NCI-H1417 (cell line): ENCODE measurements at regions not wholly inside any gene's neighbourhood (a gene's known extent, or its start where the extent isn't known, plus 50 kb on each side); places are given as distances from the start of the nearest gene placed in this dataset.
"Not testable (repeated sequence)": the region's sequence is repeated elsewhere in the genome, so short reads cannot be mapped to it uniquely, and the experiment has no call there.

ENCODE experiments used
- DNase-seq, 3 experiments: peaks; one replicate each; lab custom pipeline; 2025; lab: John Stamatoyannopoulos, UW

GRCh38 chr5:24264547-24264946, 380.2 kb downstream of the CDH10 start:
- DNase-seq, result no peak

DNA sequence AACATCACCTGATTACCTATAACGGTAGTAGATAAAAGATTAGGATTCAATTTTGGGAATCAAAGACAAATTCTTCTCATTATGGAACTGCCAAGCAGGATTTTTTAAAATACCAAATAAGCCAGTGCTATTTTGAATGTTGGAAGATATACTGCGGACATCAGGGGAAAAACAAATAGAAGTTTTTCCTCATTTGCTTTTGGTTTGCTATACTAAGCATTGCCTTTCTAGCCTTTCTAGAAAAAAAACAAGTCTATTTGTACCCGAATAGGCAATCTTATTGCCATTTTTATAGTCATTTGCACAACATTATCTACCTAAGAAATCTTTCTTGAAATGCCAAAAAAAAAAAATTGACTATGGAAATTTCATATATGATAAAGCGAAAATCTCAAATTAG, 379.5 kb downstream of the CDH10 start:
- DNase-seq, result no peak

- DNase-seq, result no peak
Observed at GRCh38 chr5:24268482-24269056, 376.2 kb downstream of the CDH10 start.

DNA sequence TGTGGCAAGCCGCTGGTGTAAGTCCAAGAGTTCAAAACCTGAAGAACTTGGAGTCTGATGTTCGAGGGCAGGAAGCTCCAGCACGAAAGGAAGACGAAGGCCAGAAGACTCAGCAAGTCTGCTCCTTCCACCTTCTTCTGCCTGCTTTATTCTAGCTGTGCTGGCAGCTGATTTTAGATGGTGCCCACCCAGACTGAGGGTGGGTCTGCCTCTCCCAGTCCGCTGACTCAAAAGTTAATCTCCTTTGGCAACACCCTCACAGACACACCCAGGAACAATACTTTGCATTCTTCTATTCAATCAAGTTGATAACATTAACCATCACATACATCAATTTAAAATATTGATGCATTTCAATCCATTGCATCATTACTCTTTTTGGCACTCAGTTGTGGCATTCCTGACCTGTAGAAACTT, 373.1 kb downstream of the CDH10 start:
- not testable (repeated sequence) for DNase-seq

- no peak for DNase-seq
Observed at GRCh38 chr5:24272741-24273140, 372.0 kb downstream of the CDH10 start.

- no peak for DNase-seq
Observed at GRCh38 chr5:24280215-24280614, 364.6 kb downstream of the CDH10 start.

GRCh38 chr5:24281818-24282217, 363.0 kb downstream of the CDH10 start:
- no peak for DNase-seq

DNA sequence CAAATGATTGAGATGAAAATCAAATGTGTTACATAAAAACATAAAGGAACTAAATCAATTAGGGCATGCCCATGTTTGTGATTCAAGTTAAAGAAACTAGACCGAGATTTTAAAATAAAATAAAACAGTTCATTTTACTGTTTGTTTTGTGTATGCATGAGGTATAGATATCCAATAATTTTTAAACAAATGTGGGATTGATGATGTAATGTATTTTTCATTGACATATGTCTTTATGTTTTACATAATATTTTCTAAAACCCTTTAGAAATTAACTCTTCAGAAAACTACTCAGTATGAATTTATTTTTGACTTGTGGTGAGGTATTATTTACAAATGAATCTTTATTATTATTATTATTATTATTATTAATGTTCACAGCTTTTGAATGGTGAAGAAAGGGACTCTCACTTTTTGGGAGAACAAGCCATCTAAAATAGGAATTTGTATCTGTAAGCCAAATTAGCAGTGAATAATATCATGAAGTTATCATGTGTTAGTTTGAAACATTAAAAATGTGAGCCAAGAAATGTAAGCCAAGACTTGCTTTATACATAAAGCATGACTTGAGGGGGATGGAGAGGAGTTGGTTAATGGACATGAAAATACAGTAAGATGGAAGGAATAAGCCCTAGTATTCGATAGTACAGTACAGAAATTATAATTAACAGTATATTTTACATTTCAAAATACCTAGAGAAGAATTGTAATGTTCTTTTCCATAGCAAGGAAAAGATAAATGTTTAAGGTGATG, 355.0 kb downstream of the CDH10 start:
- DNase-seq, result no peak

DNA sequence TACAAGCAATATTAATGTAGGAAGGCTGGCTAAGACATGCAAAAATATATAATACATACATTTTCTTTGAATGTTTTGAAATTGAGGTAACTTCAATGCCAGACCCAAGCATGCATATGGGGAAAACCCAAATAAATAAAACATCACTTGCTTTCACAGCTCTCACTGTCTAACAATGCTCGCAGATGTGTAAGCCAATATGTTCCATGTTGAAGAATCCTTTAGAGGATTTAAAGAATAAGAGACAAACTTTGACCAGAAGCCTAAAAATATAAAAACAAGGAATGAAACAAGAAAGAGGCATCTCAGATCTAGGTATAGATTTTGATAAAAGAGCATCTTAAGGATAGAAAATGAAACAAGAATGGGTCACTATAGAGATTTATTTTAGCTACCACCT, 354.2 kb downstream of the CDH10 start:
- no peak for DNase-seq

DNA sequence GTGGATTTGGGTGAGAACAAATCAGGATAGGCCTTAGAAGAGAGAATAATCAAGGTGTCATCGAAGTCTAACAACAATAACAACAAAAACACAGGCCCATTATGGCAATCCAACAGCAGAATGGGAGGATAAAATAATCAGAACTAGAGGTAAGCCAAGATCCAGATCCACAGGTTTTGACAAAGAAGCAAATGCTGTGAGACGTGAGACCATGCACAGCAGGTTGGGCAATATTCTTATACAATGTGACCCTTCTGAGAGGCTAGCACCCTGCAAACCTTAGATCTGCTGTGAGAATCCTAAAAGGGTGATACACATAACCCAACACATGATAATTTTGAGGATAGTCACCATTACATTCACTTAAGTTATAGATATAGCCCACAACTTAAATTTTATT, 352.9 kb downstream of the CDH10 start:
- no peak for DNase-seq

GRCh38 chr5:24294333-24294732, 350.4 kb downstream of the CDH10 start:
- no peak for DNase-seq

DNA sequence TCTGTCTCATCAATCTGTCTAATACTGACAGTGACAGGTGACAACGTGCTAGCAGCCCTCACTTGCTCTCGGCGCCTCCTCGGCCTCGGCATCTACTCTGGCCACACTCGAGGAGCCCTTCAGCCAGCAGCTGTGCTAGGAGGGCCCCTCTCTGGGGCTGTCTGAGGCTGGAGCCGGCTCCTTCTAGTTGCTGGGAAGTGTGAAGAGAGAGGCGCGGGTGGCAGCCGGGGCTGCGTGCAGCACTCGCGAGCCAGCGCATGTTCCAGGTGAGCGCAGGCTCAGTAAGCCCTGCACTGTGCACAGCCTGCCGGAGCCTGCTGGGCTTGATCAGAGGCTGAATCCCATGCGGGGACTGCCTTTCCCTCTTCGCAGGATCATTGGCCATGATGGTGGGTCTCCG, 330.7 kb downstream of the CDH10 start:
- DNase-seq, result no peak

- no peak for DNase-seq
Observed at GRCh38 chr5:24320643-24321042, 324.1 kb downstream of the CDH10 start.

DNA sequence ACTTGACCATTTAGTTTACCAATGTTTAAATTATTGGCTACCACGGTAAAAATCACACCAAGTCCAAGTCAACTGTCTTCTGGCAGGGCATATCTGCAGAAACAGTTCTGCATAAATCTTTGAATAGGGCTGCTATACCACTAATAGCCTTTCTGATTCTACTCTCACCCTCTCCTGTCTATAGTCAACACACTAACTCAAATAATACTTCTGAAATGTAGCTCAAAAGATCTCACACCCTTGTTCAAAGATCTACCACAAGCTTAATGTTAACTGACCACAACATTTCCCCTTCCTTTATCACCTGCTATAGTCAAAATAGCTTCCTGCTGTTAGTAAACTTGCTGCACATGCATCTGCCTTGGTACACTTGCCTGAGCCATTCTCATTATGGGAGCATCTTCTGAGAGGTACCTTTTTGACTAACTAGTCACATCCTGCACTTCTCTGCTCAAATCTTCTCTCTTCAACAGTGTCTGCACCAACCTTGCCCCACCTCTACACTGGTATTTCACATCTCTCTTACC, 319.4 kb downstream of the CDH10 start:
- no peak for DNase-seq

DNA sequence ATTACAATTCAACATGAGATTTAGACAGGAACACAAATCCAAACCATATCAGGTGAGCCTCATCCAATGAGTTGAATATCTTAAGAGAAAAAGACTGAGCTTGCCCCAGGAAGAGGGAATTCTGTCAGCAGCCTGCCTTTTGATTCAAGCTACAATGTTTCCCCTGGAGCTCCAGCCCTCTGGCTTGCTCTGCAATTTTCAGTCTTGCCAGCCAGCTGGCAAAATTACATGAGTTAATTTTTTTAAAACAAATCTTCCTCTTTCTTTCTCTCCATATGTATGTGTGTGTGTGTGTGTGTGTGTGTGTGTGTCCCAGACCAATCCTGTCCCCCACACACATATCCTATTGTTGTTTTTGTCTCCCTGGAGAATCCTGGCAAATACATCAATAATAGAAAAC, 313.2 kb downstream of the CDH10 start:
- no peak for DNase-seq

- DNase-seq, result no peak
Observed at GRCh38 chr5:24347158-24347557, 297.6 kb downstream of the CDH10 start.

- DNase-seq, result no peak
Observed at GRCh38 chr5:24351285-24351684, 293.5 kb downstream of the CDH10 start.

GRCh38 chr5:24353016-24353415, 291.8 kb downstream of the CDH10 start:
- DNase-seq, result no peak

- peak in 1 of 3 experiments; percentile 18 for DNase-seq
Observed at GRCh38 chr5:24353611-24354010, 291.2 kb downstream of the CDH10 start.

- DNase-seq, result peak in 2 of 3 experiments; percentile 62 to 76
Observed at GRCh38 chr5:24363789-24364481, 280.8 kb downstream of the CDH10 start.

DNA sequence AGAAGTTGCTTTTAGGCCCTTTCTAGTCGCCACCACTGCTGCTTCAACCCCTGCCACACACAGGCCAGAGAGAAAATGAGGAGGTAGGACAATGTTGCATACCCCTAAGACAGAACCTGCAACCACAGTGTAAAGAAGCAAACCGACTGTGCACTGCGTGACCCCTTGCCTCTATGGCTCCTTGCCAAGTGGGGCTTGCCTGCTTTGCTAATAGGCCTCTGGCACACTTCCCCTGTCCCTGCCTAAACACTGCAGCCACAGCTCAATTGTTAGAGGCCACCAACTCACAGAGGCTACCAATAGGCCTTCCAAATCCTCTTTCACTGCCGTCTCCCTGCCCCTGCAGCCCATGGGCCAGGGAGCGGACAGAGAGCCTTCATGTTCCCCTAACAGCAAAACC, 280.1 kb downstream of the CDH10 start:
- DNase-seq, result peak in 1 of 3 experiments; percentile 20

GRCh38 chr5:24365406-24365805, 279.4 kb downstream of the CDH10 start:
- no peak for DNase-seq

DNA sequence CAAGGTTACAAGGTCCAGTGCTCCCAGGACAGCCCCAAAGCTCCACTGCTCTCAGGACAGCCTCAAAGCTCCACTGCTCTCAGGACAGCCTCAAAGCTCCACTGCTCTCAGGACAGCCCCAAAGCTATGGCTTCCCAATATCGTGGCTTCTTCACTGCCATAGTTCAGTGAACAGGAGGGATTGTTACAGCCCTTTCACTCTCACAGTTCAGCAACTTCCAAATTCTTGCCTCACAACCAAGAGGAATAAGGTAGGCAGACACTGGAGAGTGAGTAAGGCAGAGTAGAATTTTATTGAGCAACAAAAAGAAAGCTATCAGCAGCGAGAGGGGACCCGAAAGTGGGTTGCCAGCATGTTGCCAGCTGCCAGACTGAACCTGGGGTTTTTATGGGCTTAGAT, 277.6 kb downstream of the CDH10 start:
- DNase-seq, result no peak
